Cardiac fibroblast (primary cell): ENCODE measurements at regions not wholly inside any gene's neighbourhood (a gene's known extent, or its start where the extent isn't known, plus 50 kb on each side); places are given as distances from the start of the nearest gene placed in this dataset.

Experiments
- DNase-seq, 2 donors: peaks; one replicate each; pipeline versions ENCODE4 v3.0.0 to v3.0.0-alpha.2; 2010; ENCODE audit warnings: low read depth in 2 of 2
- H3K4me3 ChIP-seq, 2 donors: replicated peaks in 1 of 2; 1 replicate in 1 of 2; 2 replicates in 1 of 2; pipeline ENCODE4 v1.5.1; 2011; ENCODE audit warnings: low read depth in 2 of 2, low read length in 2 of 2, mild to moderate bottlenecking in 2 of 2, moderate library complexity in 1 of 2
- CTCF ChIP-seq: IDR thresholded peaks from one replicate; pipeline ENCODE4 v1.5.1; 2011; ENCODE audit warnings: low read depth, mild to moderate bottlenecking, low read length, inconsistent platforms

GRCh38 chr12:24232531-24232930 is 283.1 kb upstream of the SOX5 start:
- H3K4me3 ChIP-seq, result no peak overlapping the region
- no peak for DNase-seq
- no peak for TF ChIP-seq CTCF

GRCh38 chr12:24231298-24231697 is 281.8 kb upstream of the SOX5 start:
- TF ChIP-seq CTCF, result no peak
- DNase-seq, result no peak
- H3K4me3 ChIP-seq, result no peak overlapping the region

- no peak overlapping the region for H3K4me3 ChIP-seq
- no peak for DNase-seq
- no peak for TF ChIP-seq CTCF
Measured at GRCh38 chr12:24230061-24230701, 280.7 kb upstream of the SOX5 start.

DNA sequence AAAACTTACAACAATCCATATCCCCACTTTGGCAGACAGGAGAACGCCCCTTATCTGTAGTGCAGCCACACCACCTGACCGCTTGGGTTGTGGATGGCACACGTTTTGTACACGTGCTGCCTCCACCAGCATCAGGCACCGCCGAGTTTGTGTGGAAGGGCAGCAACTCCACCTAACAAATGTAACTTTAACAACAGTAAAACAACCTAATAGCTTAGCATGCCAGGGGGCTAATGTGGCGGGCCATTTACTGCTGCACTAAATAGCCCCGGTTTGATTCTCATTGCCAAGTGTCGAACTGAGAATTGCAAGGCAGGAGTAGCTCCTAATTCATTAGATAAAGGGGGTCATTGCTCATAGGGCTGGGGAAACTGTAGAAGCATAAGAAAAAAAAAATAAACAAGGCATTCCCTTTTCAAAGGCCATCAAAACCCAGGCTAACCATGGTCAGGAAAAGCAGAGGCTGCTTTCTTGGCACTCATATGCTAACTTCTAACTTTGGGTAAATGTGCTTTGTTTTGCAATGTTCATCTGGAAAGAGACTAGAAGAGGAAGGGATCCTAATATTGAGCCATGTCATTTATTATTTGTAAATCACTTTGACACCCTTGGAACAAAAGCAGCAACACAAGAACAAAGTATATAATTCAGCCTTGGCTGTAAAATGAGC is 279.7 kb upstream of the SOX5 start:
- no peak for TF ChIP-seq CTCF
- no peak overlapping the region for H3K4me3 ChIP-seq
- peak in 1 of 2 donors; percentile 4 for DNase-seq

DNA sequence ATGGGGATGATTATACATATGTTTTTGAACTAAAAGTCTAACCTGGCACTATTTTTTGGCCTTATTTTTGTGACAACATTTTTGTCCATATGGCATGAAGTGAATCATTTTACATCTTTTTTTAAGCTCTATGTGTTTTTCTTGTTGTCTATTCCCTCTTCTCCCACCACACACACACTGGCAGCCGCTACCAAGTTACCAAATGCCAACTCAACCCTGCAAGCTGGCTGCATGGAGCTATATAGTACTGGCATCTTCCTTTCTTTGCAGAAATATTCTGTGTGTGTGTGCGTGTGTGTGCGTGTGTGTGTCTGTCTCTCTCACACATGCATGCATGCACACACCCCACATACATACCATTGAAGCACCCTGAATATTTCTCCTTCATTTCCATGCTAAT is 278.9 kb upstream of the SOX5 start:
- no peak for TF ChIP-seq CTCF
- DNase-seq, result peak in 1 of 2 donors; percentile 3
- H3K4me3 ChIP-seq, result no peak overlapping the region

GRCh38 chr12:24227551-24227950 is 278.1 kb upstream of the SOX5 start:
- no peak for TF ChIP-seq CTCF
- no peak overlapping the region for H3K4me3 ChIP-seq
- DNase-seq, result peak in 1 of 2 donors; percentile 39
